NOMO-1 treated with DMSO at 0.1 percent for 48 hours (cell line): ENCODE measurements at regions not wholly inside any gene's neighbourhood (a gene's known extent, or its start where the extent isn't known, plus 50 kb on each side); places are given as distances from the start of the nearest gene placed in this dataset.

Experiments
- DNase-seq: peaks from one replicate; lab custom pipeline; 2025; ENCODE audit not compliant: unreplicated experiment; lab: John Stamatoyannopoulos, UW

GRCh38 chrX:23525531-23525930 is 141.8 kb upstream of the PRDX4 start:
- no peak for DNase-seq

DNA sequence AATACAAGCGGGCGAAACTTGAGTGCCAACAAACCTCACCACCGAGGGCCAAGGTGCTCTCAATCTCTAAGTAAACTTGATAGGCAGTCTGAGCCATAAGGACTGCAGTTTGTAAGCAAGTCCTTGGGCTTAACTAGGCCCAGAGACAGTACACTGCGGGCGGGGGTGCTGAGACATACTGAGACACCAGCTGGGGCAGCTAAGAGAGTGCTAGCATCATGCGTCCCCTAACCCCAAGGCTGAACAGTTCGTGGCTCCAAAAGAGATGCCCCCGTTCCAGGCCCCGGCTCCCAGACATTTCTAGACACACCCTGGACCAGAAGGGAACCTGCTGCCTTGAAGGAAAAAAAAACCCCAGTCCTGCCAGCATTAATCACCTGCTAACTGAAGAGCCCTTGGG is 126.8 kb upstream of the PRDX4 start:
- DNase-seq: no peak

- DNase-seq: no peak
Measured at GRCh38 chrX:23548164-23548563, 119.1 kb upstream of the PRDX4 start.

DNA sequence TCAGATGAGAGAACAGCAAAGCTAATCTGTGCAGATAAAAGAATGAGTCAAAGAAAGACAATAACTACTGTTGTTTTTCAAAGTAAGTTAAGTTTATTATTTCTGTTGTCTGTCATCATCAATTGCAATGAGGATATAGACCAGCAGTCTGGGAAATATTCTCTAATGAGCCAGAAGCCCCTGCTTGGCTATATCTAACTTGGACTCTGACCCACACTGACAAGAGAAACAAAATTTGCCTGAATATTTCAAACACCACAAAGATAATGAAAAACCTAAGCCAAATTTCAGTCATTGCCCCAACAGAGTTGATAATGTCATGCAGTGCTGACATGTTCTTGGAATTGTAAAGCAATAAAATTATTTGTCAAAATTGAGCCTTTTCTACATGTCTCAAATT is 115.0 kb upstream of the PRDX4 start:
- no peak for DNase-seq

- DNase-seq: peak; percentile 21
Measured at GRCh38 chrX:23554304-23554703, 113.0 kb upstream of the PRDX4 start.

GRCh38 chrX:23557070-23557469 is 110.2 kb upstream of the PRDX4 start:
- DNase-seq: peak; percentile 72

GRCh38 chrX:23559975-23560374 is 107.3 kb upstream of the PRDX4 start:
- DNase-seq: no peak

DNA sequence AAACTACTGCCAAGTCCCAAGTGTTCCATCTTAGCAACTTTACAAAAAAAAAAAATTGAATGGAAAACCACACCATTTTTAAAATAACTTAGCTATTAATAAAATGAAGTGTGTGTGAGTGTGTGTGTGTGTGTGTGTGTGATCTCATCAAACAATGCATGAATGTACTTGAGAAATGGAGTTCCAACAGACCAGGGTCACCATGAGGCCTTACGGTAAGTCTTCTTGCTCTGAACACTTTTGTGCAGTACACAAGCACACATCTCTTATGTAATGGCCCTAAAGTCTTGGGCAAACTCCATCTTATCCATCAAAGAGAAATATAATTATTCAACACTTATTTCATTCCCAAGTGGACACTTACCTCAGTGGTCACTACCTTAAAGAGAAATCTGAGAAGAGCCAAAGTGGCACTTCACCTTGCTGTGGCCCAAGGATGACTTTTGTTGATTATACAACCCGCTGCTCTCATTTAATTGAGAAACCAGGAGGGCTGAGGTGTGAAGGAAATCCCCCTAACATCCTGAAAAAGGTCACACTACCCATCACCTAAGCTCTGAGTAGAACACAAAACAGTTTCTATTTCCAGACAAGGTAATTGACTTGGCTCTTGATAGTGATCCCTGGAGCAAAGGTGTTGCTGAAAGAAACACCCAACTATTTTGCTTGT is 96.5 kb upstream of the PRDX4 start:
- no peak for DNase-seq

GRCh38 chrX:23575281-23575680 is 92.0 kb upstream of the PRDX4 start:
- no peak for DNase-seq

DNA sequence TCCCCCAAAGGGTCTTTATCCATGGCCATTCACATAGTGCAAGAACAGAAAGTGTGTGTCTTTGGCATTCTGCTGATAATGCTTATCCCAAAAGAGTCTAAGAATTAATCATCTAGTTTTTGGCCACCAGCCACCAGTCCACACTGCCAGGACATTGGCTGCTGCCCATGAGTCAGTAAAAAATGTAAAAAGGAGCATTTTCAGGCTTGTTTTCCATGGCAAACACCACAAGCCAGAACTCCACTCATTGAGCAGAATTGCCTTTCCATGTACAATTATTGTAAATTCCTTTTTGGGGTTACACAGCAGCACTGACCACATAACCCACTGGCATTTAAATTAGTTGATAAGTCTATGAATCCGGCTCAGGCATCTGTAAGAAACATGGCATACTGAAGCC is 89.2 kb upstream of the PRDX4 start:
- no peak for DNase-seq

DNA sequence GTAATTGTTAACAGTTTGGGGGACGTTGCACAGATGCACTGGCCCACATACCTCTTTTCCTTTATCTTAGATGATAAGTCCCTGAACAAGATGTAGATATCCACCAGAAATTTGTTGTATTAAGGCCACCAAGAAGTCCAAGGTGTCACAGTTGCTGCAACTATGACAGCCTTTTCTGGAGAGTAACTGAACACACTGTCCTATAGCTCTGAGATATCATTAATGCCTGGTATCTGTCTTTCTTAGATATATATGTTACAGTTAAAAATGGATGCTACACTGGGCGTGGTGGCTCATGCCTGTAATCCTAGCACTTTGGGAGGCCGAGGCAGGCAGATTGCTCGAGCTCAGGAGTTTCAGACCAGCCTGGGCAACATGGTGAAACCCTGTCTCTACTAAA is 77.8 kb upstream of the PRDX4 start:
- DNase-seq: no peak

DNA sequence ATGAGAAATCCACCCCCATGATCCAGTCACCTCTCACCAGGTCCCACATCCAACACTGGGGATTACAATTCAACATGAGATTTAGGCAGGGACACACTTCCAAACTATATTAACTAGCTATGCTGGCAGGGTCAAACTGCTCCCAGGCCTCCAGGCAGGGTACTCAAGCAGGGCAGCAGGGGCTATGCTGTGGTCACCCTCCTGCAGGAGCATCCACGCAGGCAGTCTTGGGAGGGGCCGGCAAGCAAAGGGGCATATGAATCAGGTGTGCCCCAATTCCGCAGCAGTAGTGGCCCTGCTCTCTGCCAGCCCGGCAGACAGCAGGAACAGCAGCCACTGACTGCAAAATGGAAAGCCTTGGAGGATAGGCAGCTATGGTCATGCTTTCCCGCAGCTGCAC is 74.6 kb upstream of the PRDX4 start:
- DNase-seq: no peak

DNA sequence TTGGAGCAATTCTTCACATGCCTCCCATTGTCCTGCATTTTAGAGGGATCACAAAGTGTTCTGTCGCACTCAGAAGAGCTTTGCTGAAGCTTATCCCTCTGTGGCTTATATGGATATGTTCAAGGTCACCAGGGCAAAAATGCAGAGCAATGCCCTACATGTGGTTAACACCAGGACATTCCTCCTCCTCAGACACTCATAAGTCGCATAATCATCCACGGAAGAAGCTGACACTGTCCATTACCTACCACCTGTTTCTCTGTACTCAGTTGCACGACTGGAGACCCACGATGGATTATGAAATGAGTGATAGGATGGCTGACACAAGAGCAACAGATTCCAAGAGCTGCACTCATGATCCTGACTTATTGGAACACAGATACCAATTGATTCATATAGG is 68.7 kb upstream of the PRDX4 start:
- DNase-seq: no peak

DNA sequence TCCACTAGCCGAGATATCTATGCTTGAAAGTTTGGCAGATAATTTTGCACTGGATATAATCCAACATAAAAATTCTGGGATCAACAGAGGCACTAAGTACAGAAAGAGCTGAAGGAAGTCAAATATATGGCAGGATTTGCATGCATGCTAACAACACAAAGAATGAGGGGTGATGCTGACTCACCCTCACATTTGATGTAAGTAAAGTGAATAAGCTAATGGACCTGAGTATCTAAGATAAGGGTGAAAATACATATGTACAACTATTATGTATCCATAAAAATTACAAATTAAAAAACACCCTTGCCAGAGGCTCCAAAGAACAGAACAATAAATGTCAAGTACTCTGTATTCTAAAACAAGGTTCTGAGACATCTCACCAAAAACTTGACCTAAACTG is 63.8 kb upstream of the PRDX4 start:
- DNase-seq: no peak

DNA sequence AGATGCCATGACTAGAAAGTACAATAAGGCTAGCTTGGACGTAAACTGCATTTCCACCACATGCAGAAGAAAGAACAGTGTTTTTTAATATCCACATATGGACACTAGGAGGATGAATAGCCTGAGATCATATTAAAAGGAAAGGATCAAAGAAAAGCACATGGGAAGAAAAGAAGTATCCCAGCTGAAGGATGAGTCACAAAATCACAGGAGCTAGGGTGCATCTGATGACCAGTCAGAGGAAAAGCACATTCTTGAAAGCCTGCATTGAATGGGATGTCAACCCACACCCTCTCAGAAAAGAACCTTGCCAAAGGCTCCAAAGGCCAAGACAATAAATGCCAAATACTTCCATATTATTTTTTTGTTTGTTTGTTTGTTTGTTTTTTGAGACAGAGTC is 56.8 kb upstream of the PRDX4 start:
- no peak for DNase-seq

DNA sequence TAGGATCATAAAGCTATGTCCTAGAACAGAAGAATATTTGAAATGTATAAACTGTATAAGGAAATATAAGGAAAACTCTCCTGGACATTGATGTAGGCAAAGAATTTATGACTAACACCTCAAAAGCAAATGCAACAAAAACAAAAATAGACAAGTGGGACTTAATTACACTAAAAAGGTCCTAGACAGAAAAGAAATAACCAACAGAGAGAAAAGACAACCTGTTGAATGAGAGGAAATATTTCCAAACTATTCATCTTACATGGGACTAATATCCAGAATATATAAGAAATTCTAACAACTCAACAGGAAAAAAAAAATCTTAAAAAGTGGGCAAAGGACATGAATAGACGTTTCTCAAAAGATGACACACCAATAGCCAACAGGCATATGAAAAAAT is 54.4 kb upstream of the PRDX4 start:
- no peak for DNase-seq

DNA sequence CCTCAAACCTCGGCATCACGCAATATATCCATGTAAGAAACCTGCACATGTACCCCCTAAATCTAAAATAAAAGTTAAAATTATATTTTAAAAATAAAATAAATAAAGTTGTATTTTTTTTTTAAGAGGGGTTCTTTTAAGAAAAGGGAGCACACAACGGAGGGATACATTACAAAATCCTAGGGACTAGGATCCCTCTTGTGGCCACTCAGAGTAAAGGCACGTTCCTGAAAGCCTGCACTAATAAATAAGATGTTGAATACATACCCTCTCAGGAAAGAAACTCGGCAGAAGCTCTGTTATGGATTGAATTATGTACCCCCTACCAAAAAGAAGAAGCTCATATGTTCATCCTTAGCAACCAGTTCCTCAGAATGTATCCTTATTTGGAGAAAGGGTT is 50.9 kb upstream of the PRDX4 start:
- DNase-seq: peak; percentile 11
